SU-DHL-6 (cell line): ENCODE measurements at regions not wholly inside any gene's neighbourhood (a gene's known extent, or its start where the extent isn't known, plus 50 kb on each side); places are given as distances from the start of the nearest gene placed in this dataset.

ENCODE experiments used
- H2AFZ ChIP-seq: fragments of 200-600 bp; sonication (generic); 2 replicates; pipeline ENCODE4 v1.6.1; 2014; ENCODE audit warnings: low read depth, mild to moderate bottlenecking, moderate library complexity, mixed read lengths, antibody characterized with exemption, low read length; ENCODE audit not compliant: severe bottlenecking
- H3F3A ChIP-seq: fragments of 200-600 bp; shearing (Covaris generic); 2 replicates; pipeline ENCODE4 v1.6.0; 2016; ENCODE audit warnings: antibody characterized with exemption, mild to moderate bottlenecking; ENCODE audit not compliant: insufficient read depth
- H3K27ac ChIP-seq: fragments of 200-600 bp; sonication (generic); 2 replicates; pipeline ENCODE4 v1.5.1; 2016; ENCODE audit warnings: low read depth, mild to moderate bottlenecking, low read length, moderate library complexity, mixed read lengths
- H3K27me3 ChIP-seq: fragments of 200-600 bp; sonication (generic), shearing (Covaris generic); 2 replicates; pipeline ENCODE4 v1.6.0; 2014; ENCODE audit warnings: mild to moderate bottlenecking, low read length
- H3K36me3 ChIP-seq: fragments of 200-600 bp; sonication (generic); 2 replicates; pipeline ENCODE4 v1.6.1; 2014; ENCODE audit warnings: mild to moderate bottlenecking, low read length, mixed read lengths
- H3K4me2 ChIP-seq: fragments of 300-600, 200-600 bp; shearing (Covaris generic), sonication (generic); 2 replicates; pipeline ENCODE4 v1.6.0; 2014; ENCODE audit warnings: low read length, low read depth, mild to moderate bottlenecking; ENCODE audit not compliant: poor library complexity, severe bottlenecking
- H3K4me3 ChIP-seq: fragments of 200-600 bp; sonication (generic); 2 replicates; pipeline ENCODE4 v1.5.1; 2014; ENCODE audit warnings: antibody characterized with exemption, low read length, mild to moderate bottlenecking, mixed read lengths; ENCODE audit not compliant: insufficient read depth, poor library complexity, severe bottlenecking
- H3K79me2 ChIP-seq: fragments of 200-600 bp; sonication (generic); 2 replicates; pipeline ENCODE4 v1.6.1; 2014; ENCODE audit warnings: mild to moderate bottlenecking, low read length, moderate library complexity; ENCODE audit not compliant: insufficient read depth
- H3K9ac ChIP-seq: fragments of 200-600 bp; sonication (generic); 2 replicates; pipeline ENCODE4 v1.7.0; 2014; ENCODE audit warnings: mild to moderate bottlenecking, low read length
- H3K9me2 ChIP-seq: fragments of 200-600 bp; sonication (generic); replicated peaks from 2 replicates; pipeline ENCODE4 v1.6.1; 2014; ENCODE audit warnings: low read length; ENCODE audit not compliant: insufficient read depth
- H3K9me3 ChIP-seq: fragments of 200-600 bp; sonication (generic); 2 replicates; pipeline ENCODE4 v1.6.1; 2014; ENCODE audit warnings: low read length, mixed read lengths; ENCODE audit not compliant: insufficient read depth
- H4K20me1 ChIP-seq: fragments of 200-600 bp; sonication (generic); 2 replicates; pipeline ENCODE4 v1.6.1; 2014; ENCODE audit warnings: low read depth, mild to moderate bottlenecking, antibody characterized with exemption, low read length, moderate library complexity, mixed read lengths
- EZH2phosphoT487 ChIP-seq: fragments of 200-600 bp; sonication (generic), shearing (Covaris generic); conservative IDR thresholded peaks from 2 replicates; pipeline ENCODE4 v1.6.1; 2018; ENCODE audit warnings: mild to moderate bottlenecking, antibody characterized with exemption, low read length, moderate library complexity, mixed read lengths
- TF ChIP-seq, protein P1 (sequence below): fragments of 200-600 bp; sonication (generic); IDR thresholded peaks from one replicate; pipeline ENCODE4 v1.5.1; 2017; ENCODE audit warnings: antibody characterized with exemption, mild to moderate bottlenecking, low read length, moderate library complexity; ENCODE audit not compliant: insufficient read depth, poor library complexity, severe bottlenecking

- Histone ChIP-seq H3K27ac (no peak overlapping the region), H4K20me1 (no peaks in the 10 kb centered on the region), H3K9me2 (no peaks in the 10 kb centered on the region), H3K36me3 (no peaks in the 10 kb centered on the region), H3K9ac (no peak overlapping the region), H3K27me3 (no peaks in the 10 kb centered on the region), H3F3A (no peaks in the 10 kb centered on the region), H2AFZ (no peak overlapping the region), H3K9me3 (no peaks in the 10 kb centered on the region), H3K4me3 (no peak overlapping the region), H3K4me2 (no peak overlapping the region), H3K79me2 (no peaks in the 10 kb centered on the region)
- TF ChIP-seq, protein P1, sequence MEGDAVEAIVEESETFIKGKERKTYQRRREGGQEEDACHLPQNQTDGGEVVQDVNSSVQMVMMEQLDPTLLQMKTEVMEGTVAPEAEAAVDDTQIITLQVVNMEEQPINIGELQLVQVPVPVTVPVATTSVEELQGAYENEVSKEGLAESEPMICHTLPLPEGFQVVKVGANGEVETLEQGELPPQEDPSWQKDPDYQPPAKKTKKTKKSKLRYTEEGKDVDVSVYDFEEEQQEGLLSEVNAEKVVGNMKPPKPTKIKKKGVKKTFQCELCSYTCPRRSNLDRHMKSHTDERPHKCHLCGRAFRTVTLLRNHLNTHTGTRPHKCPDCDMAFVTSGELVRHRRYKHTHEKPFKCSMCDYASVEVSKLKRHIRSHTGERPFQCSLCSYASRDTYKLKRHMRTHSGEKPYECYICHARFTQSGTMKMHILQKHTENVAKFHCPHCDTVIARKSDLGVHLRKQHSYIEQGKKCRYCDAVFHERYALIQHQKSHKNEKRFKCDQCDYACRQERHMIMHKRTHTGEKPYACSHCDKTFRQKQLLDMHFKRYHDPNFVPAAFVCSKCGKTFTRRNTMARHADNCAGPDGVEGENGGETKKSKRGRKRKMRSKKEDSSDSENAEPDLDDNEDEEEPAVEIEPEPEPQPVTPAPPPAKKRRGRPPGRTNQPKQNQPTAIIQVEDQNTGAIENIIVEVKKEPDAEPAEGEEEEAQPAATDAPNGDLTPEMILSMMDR = no peak
- no peak for TF ChIP-seq EZH2phosphoT487
Observed at GRCh38 chr2:220309215-220309614, 681.8 kb downstream of the SLC4A3 start.

- Histone ChIP-seq H3K9me3 (no peaks in the 10 kb centered on the region), H3K4me2 (no peak overlapping the region), H3F3A (no peaks in the 10 kb centered on the region), H4K20me1 (no peaks in the 10 kb centered on the region), H3K27me3 (no peaks in the 10 kb centered on the region), H3K4me3 (no peak overlapping the region), H3K27ac (no peak overlapping the region), H3K9ac (no peak overlapping the region), H3K9me2 (no peaks in the 10 kb centered on the region), H3K79me2 (no peaks in the 10 kb centered on the region), H2AFZ (no peak overlapping the region), H3K36me3 (no peaks in the 10 kb centered on the region)
- TF ChIP-seq, protein P1 = no peak
- TF ChIP-seq EZH2phosphoT487 = no peak
Observed at GRCh38 chr2:220310451-220310861, 683.0 kb downstream of the SLC4A3 start.

GRCh38 chr2:220315098-220315823 is 687.8 kb downstream of the SLC4A3 start:
- no peak overlapping the region for H3K4me3 ChIP-seq
- no peak overlapping the region for H2AFZ ChIP-seq
- no peaks in the 10 kb centered on the region for H3K36me3 ChIP-seq
- H3K9me2 ChIP-seq = no peaks in the 10 kb centered on the region
- H3K9me3 ChIP-seq = no peaks in the 10 kb centered on the region
- H3K4me2 ChIP-seq = no peak overlapping the region
- no peak overlapping the region for H3K9ac ChIP-seq
- no peaks in the 10 kb centered on the region for H3K79me2 ChIP-seq
- H4K20me1 ChIP-seq = no peaks in the 10 kb centered on the region
- H3K27me3 ChIP-seq = no peaks in the 10 kb centered on the region
- no peaks in the 10 kb centered on the region for H3F3A ChIP-seq
- TF ChIP-seq, protein P1 = no peak
- TF ChIP-seq EZH2phosphoT487 = no peak
- H3K27ac ChIP-seq = no peak overlapping the region
